HG03139 (cell line): ENCODE measurements at regions not wholly inside any gene's neighbourhood (a gene's known extent, or its start where the extent isn't known, plus 50 kb on each side); places are given as distances from the start of the nearest gene placed in this dataset.

Experiments used
- ATAC-seq: cut with Tn5 transposase; IDR thresholded peaks from one replicate; pipeline ENCODE4 v1.9.1; 2021; ENCODE audit not compliant: unreplicated experiment

GRCh38 chr2:223368481-223368880 is 233.7 kb downstream of the SCG2 start:
- ATAC-seq = no peak

DNA sequence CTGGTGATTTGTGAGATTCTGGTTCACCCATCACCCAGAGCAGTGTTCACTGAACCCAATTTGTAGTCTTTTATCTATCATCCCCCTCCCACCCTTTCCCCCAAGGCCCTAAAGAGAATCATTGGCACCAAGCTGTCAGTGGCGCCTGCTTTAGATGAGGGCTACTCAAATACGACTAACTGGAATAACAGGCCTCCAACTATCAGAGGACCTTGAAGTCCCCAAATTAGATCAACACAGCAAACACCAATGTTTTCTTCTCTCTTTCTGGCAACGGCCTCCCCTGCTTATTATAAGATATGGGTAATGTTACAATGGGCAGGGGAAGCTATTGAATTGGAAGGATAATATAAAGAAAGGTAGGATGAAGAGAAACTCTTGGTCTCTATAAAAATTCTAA is 232.3 kb downstream of the SCG2 start:
- ATAC-seq = no peak

DNA sequence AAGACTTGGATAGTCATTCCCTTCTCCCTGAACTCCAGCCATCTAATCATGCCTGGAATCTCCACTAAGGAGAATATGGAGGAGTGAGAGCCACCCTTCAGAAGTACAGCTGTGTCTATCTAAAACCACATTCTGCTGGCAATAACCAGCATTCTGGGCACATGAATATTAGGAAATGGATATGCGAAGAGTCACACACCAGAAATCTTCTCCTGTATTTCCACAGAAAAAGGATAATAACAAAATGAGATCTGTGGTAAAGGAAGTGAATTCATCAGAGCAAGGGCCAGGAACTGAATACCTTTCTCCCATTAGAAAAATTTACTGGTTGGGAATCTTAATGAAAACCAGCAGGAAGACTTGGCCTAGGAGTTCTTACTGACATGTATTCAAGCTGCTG is 218.8 kb downstream of the SCG2 start:
- ATAC-seq = no peak

GRCh38 chr2:223386189-223386588 is 216.0 kb downstream of the SCG2 start:
- no peak for ATAC-seq

DNA sequence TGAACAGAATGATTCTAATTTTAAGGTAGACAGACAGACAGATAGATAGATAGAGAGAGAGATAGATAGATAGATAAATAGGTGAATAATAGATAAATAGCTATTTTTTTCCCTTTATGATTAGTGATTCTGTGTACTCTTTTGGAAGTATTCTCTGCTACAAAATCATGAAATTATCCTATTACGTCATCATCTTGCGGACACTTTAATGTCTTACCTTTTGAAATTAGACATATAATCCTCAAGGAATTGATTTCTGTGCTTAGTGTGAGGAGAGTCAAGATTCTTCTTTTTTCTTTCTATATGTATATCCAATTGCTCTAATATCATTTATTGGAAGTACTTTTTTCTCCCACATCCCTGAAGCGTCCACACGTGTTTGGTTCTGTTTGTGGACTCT is 215.2 kb downstream of the SCG2 start:
- ATAC-seq = no peak

GRCh38 chr2:223389624-223390023 is 212.5 kb downstream of the SCG2 start:
- ATAC-seq = no peak

- ATAC-seq = no peak
These were observed 205.2 kb downstream of the SCG2 start for GRCh38 chr2:223396993-223397392.

DNA sequence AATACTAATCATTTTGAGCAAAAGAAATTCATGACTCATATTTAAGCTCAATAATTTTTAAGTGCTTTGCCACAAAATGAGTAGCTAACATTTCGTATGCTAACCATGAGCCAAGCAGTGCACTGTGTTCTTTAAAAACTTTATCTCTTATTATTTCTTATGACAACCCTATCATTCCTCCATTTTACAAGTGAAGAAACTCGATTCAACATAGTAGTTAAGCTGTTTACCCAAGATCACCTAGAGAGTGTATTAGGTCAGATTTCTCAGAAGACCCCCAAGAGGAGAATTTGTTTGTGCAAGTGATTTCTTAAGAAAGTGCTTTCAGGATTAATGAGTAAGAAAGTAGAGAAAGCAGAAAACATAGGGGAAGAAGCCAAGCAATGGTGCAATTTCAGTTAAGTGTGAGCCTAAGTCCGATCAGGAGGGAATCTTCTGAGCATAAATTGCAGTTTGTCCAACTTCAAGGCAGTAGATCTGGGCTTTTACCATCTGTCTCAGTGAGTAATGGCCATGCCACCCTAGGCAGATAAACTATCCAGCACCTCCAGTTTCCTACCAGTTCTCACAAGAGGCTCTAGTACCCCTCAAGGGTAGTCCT is 202.7 kb downstream of the SCG2 start:
- no peak for ATAC-seq

DNA sequence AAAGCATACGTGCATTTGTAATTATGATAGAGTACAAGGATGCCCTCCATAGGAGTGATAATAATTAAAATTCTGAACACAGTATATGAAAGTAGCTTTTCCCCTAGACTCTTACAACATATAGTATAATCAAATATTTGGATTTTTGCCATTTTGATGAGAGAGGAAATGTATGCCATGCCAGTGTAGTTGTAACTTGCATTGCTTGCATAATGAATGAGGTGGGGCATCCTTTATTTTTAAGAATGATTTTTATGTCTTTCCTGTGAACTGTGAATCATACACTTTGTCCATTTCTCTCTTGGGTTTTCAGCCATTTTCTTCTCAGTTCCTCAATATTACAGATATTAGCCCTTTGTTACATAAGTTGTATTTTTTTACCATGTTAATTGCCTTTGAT is 197.5 kb downstream of the SCG2 start:
- ATAC-seq = no peak

- ATAC-seq = no peak
These were observed 187.5 kb downstream of the SCG2 start for GRCh38 chr2:223414646-223415045.

DNA sequence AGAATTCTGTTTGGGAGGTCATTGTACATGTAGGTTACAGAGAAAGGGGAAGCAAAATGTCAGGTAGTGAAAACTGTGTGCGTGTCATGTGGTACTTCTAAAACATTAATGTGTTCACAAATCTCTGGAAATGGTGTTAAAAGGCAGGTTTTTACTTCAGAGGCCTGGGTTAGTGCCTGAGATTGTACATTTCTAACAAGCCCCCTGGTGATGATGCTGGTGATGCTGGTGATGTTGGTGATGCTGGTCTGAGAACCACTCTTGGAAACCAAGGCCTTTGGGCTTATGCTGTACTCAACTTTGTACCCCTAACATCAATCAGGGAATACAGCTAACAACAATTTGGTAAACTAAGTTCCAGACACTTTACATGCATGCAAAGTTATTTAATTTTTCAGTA is 187.1 kb downstream of the SCG2 start:
- ATAC-seq = no peak

GRCh38 chr2:223416815-223417610 is 185.1 kb downstream of the SCG2 start:
- no peak for ATAC-seq

GRCh38 chr2:223418131-223418530 is 184.0 kb downstream of the SCG2 start:
- no peak for ATAC-seq

GRCh38 chr2:223418604-223419199 is 183.5 kb downstream of the SCG2 start:
- ATAC-seq = no peak

GRCh38 chr2:223420048-223420447 is 182.1 kb downstream of the SCG2 start:
- ATAC-seq = no peak

DNA sequence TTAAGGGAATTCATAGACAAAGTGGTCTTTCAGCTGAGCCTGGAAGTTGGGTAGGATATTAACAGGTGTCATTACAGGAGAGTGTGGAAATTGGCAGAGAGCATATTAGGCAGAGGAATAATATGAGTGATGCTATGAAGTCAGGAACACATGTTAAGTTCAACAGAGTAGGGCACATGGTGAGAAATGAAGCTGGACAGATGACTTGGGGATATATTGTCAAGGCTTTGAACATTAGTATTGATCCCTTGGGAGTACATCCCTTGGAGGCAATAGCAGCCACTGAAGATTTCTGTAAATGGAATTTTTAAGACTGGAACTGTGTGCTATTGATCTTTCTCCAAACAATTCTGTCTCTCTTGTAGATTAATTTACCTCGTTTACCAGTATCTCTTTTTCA is 170.7 kb downstream of the SCG2 start:
- no peak for ATAC-seq

- no peak for ATAC-seq
These were observed 168.7 kb downstream of the SCG2 start for GRCh38 chr2:223433461-223433860.

DNA sequence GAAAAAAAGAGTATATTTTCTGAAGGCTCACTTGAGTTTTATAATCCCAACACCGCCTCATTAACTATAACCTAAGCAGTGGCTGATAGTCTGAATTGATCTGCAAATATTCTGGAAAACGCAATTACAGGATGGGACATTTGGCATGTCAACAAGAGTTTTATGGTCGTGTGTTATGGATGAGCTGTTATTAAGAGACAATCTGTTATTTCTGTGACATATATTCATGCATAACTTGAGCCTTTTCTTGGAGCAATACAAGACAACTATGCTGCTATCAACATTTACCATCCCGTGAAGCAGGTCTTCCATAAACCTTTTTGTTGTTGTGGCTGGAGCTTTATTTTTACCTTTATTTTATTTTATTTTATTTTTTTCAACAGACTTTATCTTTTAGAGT is 164.4 kb downstream of the SCG2 start:
- no peak for ATAC-seq

DNA sequence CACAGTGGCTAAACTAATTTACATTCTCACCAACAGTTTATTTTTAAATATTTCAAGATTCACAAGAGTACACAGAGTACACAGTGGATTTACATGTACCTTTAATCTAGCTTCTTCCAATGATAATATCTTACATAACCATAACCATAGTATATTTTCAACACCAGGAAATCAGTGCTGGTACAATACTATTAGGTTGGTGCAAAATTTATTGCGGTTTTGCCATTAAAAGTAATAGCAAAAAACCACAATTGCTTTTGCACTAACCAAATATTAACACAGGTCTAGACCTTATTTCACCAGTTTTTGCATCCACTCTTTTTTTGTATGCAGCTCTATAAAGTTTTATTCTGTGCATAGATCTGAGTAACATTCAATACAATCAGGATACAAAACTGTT is 163.0 kb downstream of the SCG2 start:
- ATAC-seq = no peak

- ATAC-seq = no peak
These were observed 162.4 kb downstream of the SCG2 start for GRCh38 chr2:223439786-223440185.

- ATAC-seq = no peak
These were observed 159.3 kb downstream of the SCG2 start for GRCh38 chr2:223442847-223443246.

DNA sequence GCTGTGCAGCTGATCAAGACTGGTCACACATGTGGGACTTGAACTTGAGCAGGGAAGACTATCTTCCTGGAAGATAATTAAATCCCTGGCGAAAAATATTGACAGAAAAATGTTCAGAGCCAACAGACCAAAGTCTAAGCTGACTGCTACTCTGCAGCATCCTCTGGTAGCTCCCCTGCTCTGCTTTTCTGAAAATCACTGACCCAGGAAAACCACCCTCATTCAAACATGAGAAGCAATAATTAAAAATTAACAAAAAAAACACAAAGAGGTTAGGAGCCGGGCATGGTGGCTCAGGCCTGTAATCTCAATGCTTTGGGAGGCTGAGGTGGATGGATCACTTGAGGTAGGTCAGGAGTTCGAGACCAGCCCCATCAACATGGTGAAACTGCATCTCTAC is 151.9 kb downstream of the SCG2 start:
- no peak for ATAC-seq
